HG02610 (cell line): ENCODE measurements at regions not wholly inside any gene's neighbourhood (a gene's known extent, or its start where the extent isn't known, plus 50 kb on each side); places are given as distances from the start of the nearest gene placed in this dataset.

Experiments used
- ATAC-seq: cut with Tn5 transposase; IDR thresholded peaks from one replicate; pipeline ENCODE4 v1.9.1; 2021; ENCODE audit warnings: mild to moderate bottlenecking, moderate library complexity; ENCODE audit not compliant: unreplicated experiment

- no peak for ATAC-seq
Measured at GRCh38 chr14:71481021-71481654, 451.1 kb upstream of the RGS6 start.

GRCh38 chr14:71482671-71483070 lies 449.6 kb upstream of the RGS6 start:
- ATAC-seq, result no peak

- no peak for ATAC-seq
Measured at GRCh38 chr14:71483154-71483553, 449.1 kb upstream of the RGS6 start.

GRCh38 chr14:71485833-71486232 lies 446.4 kb upstream of the RGS6 start:
- ATAC-seq, result no peak

GRCh38 chr14:71486279-71486678 lies 445.9 kb upstream of the RGS6 start:
- ATAC-seq, result no peak

GRCh38 chr14:71487449-71487848 lies 444.8 kb upstream of the RGS6 start:
- no peak for ATAC-seq

GRCh38 chr14:71487941-71488340 lies 444.3 kb upstream of the RGS6 start:
- ATAC-seq, result no peak

GRCh38 chr14:71488703-71489191 lies 443.5 kb upstream of the RGS6 start:
- no peak for ATAC-seq

GRCh38 chr14:71489742-71490141 lies 442.5 kb upstream of the RGS6 start:
- no peak for ATAC-seq

- ATAC-seq, result no peak
Measured at GRCh38 chr14:71491931-71492330, 440.3 kb upstream of the RGS6 start.

GRCh38 chr14:71492346-71492745 lies 439.9 kb upstream of the RGS6 start:
- no peak for ATAC-seq

GRCh38 chr14:71497645-71498086 lies 434.6 kb upstream of the RGS6 start:
- ATAC-seq, result peak; percentile 76

GRCh38 chr14:71498212-71498611 lies 434.0 kb upstream of the RGS6 start:
- ATAC-seq, result peak; percentile 39

- no peak for ATAC-seq
Measured at GRCh38 chr14:71499018-71499417, 433.2 kb upstream of the RGS6 start.

GRCh38 chr14:71507681-71508080 lies 424.5 kb upstream of the RGS6 start:
- no peak for ATAC-seq

GRCh38 chr14:71508901-71509300 lies 423.3 kb upstream of the RGS6 start:
- ATAC-seq, result no peak

GRCh38 chr14:71511152-71511551 lies 421.1 kb upstream of the RGS6 start:
- ATAC-seq, result no peak

- ATAC-seq, result no peak
Measured at GRCh38 chr14:71514941-71515919, 417.0 kb upstream of the RGS6 start.

- ATAC-seq, result no peak
Measured at GRCh38 chr14:71521238-71522135, 410.7 kb upstream of the RGS6 start.

GRCh38 chr14:71523630-71524319 lies 408.5 kb upstream of the RGS6 start:
- ATAC-seq, result peak; percentile 92
